ENCODE measurements at regions not wholly inside any gene's neighbourhood (a gene's known extent, or its start where the extent isn't known, plus 50 kb on each side); places are given as distances from the start of the nearest gene placed in this dataset.
"Not testable (repeated sequence)": the region's sequence is repeated elsewhere in the genome, so short reads cannot be mapped to it uniquely, and the experiment has no call there.

DNA sequence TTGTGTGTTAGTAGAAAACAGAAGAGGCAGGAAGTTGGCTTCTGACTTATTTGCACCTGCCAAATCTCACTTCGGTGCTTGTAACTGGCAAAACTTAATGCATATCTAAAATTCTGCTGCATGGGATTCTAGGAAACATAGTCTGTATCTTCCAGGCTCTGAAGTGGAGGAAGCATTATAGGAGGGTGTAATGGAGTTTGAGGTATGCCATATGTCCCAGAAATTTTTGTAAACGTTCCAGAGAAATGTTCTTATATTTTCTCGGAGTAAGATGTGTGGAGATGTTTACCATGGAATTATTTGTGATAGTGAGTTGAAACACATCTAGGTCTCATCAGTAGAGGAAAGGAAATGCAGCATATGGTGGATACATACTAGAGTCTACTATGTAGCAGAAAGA, 1329.0 kb upstream of the NUDT12 start:
- intact Hi-C loops (cut with DNase I), result no loop called here
- DNase-seq (no peak), ATAC-seq (no peak)
- WGBS, 3 donors, result 40 to 57% (median 46%) methylated on average over 3 of the region's 3 CpGs
- Histone ChIP-seq H3K4me1 (no peaks in the 10 kb centered on the region), H3K36me3 (ENCODE audit: insufficient read depth in 1 of 2, low read depth in 1 of 2) (no peaks in the 10 kb centered on the region), H3K4me3 (no peak overlapping the region), H3K27ac (no peak overlapping the region), H3K27me3 (ENCODE audit: insufficient read depth in 3 of 3, low read length in 2 of 3) (no peaks in the 10 kb centered on the region), H3K9me3 (no peaks in the 10 kb centered on the region)
- TF ChIP-seq, protein P1, sequence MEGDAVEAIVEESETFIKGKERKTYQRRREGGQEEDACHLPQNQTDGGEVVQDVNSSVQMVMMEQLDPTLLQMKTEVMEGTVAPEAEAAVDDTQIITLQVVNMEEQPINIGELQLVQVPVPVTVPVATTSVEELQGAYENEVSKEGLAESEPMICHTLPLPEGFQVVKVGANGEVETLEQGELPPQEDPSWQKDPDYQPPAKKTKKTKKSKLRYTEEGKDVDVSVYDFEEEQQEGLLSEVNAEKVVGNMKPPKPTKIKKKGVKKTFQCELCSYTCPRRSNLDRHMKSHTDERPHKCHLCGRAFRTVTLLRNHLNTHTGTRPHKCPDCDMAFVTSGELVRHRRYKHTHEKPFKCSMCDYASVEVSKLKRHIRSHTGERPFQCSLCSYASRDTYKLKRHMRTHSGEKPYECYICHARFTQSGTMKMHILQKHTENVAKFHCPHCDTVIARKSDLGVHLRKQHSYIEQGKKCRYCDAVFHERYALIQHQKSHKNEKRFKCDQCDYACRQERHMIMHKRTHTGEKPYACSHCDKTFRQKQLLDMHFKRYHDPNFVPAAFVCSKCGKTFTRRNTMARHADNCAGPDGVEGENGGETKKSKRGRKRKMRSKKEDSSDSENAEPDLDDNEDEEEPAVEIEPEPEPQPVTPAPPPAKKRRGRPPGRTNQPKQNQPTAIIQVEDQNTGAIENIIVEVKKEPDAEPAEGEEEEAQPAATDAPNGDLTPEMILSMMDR (IDR thresholded peaks at IDR 0.05), result no peak

DNA sequence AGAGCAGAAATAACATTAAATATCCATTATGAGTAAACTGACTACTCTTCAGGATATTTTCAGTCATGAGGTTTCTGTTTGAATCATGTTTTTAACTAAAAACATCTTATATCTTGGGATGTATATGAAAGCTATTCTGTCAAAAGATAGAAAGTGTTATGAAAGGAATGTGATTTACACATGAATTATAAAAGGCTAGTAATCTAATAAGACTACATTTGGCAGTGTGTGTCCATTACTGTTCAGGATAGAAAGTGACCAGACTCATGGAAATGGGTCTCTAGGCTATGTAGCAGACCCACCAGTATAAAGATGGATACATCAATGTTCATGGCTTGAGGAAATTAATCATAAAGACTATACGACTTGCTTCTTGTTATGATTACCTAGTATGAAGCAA, 1328.2 kb upstream of the NUDT12 start:
- ATAC-seq, result no peak
- TF ChIP-seq, protein P1 (IDR thresholded peaks at IDR 0.05), result no peak
- no peak overlapping the region for H3K27ac ChIP-seq

DNA sequence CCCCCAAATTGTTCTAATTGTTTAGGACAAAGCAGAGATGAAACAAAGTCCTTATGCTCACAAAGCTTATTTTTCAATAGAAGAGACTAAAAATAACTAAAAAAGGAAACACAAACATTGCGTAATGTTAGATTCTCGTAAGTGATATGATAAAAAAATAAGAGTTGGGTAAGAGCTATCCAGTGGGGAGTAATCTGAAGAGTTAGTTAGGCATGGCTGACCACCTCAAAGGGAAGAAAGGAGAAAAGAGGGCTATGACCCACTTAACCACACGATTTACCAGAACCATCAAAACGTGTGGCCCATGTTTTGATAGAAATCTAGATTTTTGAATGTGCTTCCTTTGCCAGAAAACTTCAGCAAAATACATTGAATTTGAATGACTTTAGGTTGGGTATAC, 1296.8 kb upstream of the NUDT12 start:
- H3K27me3 ChIP-seq (ENCODE audit: insufficient read depth in 3 of 3, low read length in 2 of 3), result no peaks in the 10 kb centered on the region
- no peaks in the 10 kb centered on the region for H3K4me1 ChIP-seq
- no peaks in the 10 kb centered on the region for H3K9me3 ChIP-seq
- no peak overlapping the region for H3K4me3 ChIP-seq
- ATAC-seq (no peak), DNase-seq (no peak)
- no peaks in the 10 kb centered on the region for H3K36me3 ChIP-seq (ENCODE audit: insufficient read depth in 1 of 2, low read depth in 1 of 2)
- TF ChIP-seq, protein P1 (IDR thresholded peaks at IDR 0.05), result no peak
- intact Hi-C loops (cut with DNase I), result no loop called here
- H3K27ac ChIP-seq, result no peak overlapping the region
- WGBS, 3 donors, result 60 to 62% (median 60%) methylated on average over 4 of the region's 4 CpGs

More for the DNA sequence above, 1328.2 kb upstream of the NUDT12 start:
- DNase-seq, result no peak
- Histone ChIP-seq H3K9me3 (no peaks in the 10 kb centered on the region), H3K27me3 (ENCODE audit: insufficient read depth in 3 of 3, low read length in 2 of 3) (no peaks in the 10 kb centered on the region), H3K36me3 (ENCODE audit: insufficient read depth in 1 of 2, low read depth in 1 of 2) (no peaks in the 10 kb centered on the region), H3K4me1 (no peaks in the 10 kb centered on the region), H3K4me3 (no peak overlapping the region)
- intact Hi-C loops (cut with DNase I), result no loop called here
- WGBS, 3 donors, result 72 to 78% (median 74%) methylated on average over 1 of the region's 1 CpG

DNA sequence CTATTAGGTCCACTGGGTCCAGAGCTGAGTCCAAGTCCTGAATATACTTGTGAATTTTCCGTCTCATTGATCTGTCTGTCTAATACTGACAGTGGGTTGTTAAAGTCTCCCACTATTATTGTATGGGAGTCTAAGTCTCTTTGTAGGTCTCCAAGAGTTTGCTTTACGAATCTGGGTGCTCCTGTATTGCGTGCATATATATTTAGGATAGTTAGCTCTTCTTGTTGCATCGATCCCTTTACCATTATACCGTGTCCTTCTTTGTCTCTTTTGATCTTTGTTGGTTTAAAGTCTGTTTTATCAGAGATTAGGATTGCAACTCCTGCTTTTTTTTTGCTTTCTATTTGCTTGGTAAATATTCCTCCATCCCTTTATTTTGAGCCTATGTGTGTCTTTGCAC, 1289.5 kb upstream of the NUDT12 start:
- H3K9me3 ChIP-seq; H3K4me3 ChIP-seq; H3K27ac ChIP-seq; H3K27me3 ChIP-seq (ENCODE audit: insufficient read depth in 3 of 3, low read length in 2 of 3); H3K4me1 ChIP-seq; H3K36me3 ChIP-seq (ENCODE audit: insufficient read depth in 1 of 2, low read depth in 1 of 2); ATAC-seq; DNase-seq; intact Hi-C loops (cut with DNase I): not testable (repeated sequence)
- 82 to 88% (median 84%) methylated on average over 5 of the region's 5 CpGs for WGBS, 3 donors

DNA sequence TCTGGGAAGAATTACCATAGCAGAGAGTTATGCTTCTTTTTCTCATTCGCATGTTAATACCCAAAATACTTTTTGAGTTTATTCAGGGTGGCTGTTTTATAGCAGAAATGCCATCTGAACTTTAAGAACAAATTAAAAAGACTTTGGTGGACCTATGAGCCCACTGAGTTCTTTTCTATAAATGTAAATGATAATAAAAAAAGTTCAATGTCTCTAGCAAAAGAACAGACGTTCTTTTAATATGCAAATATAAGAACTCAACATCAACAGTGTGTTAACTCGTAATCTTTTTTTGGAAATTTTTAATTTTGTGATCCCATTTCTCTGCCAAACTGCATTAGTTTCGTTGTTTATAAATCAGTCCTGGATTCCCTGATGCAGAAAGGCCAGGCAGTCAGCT, 1283.0 kb upstream of the NUDT12 start:
- Histone ChIP-seq H3K27me3 (ENCODE audit: insufficient read depth in 3 of 3, low read length in 2 of 3) (no peaks in the 10 kb centered on the region), H3K9me3 (no peaks in the 10 kb centered on the region), H3K4me1 (no peaks in the 10 kb centered on the region), H3K36me3 (ENCODE audit: insufficient read depth in 1 of 2, low read depth in 1 of 2) (no peaks in the 10 kb centered on the region), H3K27ac (no peak overlapping the region), H3K4me3 (no peak overlapping the region)
- DNase-seq (no peak), ATAC-seq (no peak)
- intact Hi-C loops (cut with DNase I), result no loop called here
- 57 to 65% (median 58%) methylated on average over 4 of the region's 4 CpGs for WGBS, 3 donors
- TF ChIP-seq, protein P1 (IDR thresholded peaks at IDR 0.05), result no peak
